Astrocyte (in vitro differentiated cells and primary cell): ENCODE measurements at regions not wholly inside any gene's neighbourhood (a gene's known extent, or its start where the extent isn't known, plus 50 kb on each side); places are given as distances from the start of the nearest gene placed in this dataset.

Experiments used
- EZH2 ChIP-seq: IDR thresholded peaks from 2 replicates; pipeline ENCODE4 v1.6.1; 2012; ENCODE audit warnings: mild to moderate bottlenecking, low read length, inconsistent platforms; ENCODE audit not compliant: insufficient read depth
- TF ChIP-seq, protein P1 (sequence below): IDR thresholded peaks from 2 replicates; pipeline ENCODE4 v1.5.1; 2011; ENCODE audit warnings: low read depth, mild to moderate bottlenecking, inconsistent platforms, low read length, moderate library complexity; ENCODE audit not compliant: insufficient read depth

DNA sequence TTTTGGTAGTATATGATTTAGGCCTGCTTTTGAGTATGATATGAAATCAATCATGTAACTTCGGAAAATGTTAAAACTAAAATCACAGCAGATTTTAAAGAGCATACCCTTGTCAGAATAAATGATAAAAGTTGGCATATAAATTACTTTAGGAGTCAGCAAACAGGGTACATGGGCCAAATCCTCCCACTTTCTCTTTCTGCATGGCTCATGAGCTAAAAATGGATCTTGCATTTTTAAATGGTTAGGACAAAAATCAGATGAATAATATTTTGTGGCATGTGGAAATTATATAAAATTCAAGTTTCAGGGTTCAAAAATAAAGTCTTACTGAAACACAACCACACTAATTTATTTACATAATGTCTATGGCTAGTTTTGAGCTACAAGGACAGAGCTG is 214.9 kb downstream of the GASK1B start:
- TF ChIP-seq, protein P1, sequence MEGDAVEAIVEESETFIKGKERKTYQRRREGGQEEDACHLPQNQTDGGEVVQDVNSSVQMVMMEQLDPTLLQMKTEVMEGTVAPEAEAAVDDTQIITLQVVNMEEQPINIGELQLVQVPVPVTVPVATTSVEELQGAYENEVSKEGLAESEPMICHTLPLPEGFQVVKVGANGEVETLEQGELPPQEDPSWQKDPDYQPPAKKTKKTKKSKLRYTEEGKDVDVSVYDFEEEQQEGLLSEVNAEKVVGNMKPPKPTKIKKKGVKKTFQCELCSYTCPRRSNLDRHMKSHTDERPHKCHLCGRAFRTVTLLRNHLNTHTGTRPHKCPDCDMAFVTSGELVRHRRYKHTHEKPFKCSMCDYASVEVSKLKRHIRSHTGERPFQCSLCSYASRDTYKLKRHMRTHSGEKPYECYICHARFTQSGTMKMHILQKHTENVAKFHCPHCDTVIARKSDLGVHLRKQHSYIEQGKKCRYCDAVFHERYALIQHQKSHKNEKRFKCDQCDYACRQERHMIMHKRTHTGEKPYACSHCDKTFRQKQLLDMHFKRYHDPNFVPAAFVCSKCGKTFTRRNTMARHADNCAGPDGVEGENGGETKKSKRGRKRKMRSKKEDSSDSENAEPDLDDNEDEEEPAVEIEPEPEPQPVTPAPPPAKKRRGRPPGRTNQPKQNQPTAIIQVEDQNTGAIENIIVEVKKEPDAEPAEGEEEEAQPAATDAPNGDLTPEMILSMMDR = no peak
- no peak for TF ChIP-seq EZH2
